SU-DHL-6 (cell line): ENCODE measurements at regions not wholly inside any gene's neighbourhood (a gene's known extent, or its start where the extent isn't known, plus 50 kb on each side); places are given as distances from the start of the nearest gene placed in this dataset.

ENCODE experiments used
- H2AFZ ChIP-seq: fragments of 200-600 bp; sonication (generic); 2 replicates; pipeline ENCODE4 v1.6.1; 2014; ENCODE audit warnings: low read depth, mild to moderate bottlenecking, moderate library complexity, mixed read lengths, antibody characterized with exemption, low read length; ENCODE audit not compliant: severe bottlenecking
- H3F3A ChIP-seq: fragments of 200-600 bp; shearing (Covaris generic); 2 replicates; pipeline ENCODE4 v1.6.0; 2016; ENCODE audit warnings: antibody characterized with exemption, mild to moderate bottlenecking; ENCODE audit not compliant: insufficient read depth
- H3K27ac ChIP-seq: fragments of 200-600 bp; sonication (generic); 2 replicates; pipeline ENCODE4 v1.5.1; 2016; ENCODE audit warnings: low read depth, mild to moderate bottlenecking, low read length, moderate library complexity, mixed read lengths
- H3K27me3 ChIP-seq: fragments of 200-600 bp; sonication (generic), shearing (Covaris generic); 2 replicates; pipeline ENCODE4 v1.6.0; 2014; ENCODE audit warnings: mild to moderate bottlenecking, low read length
- H3K36me3 ChIP-seq: fragments of 200-600 bp; sonication (generic); 2 replicates; pipeline ENCODE4 v1.6.1; 2014; ENCODE audit warnings: mild to moderate bottlenecking, low read length, mixed read lengths
- H3K4me2 ChIP-seq: fragments of 300-600, 200-600 bp; shearing (Covaris generic), sonication (generic); 2 replicates; pipeline ENCODE4 v1.6.0; 2014; ENCODE audit warnings: low read length, low read depth, mild to moderate bottlenecking; ENCODE audit not compliant: poor library complexity, severe bottlenecking
- H3K4me3 ChIP-seq: fragments of 200-600 bp; sonication (generic); 2 replicates; pipeline ENCODE4 v1.5.1; 2014; ENCODE audit warnings: antibody characterized with exemption, low read length, mild to moderate bottlenecking, mixed read lengths; ENCODE audit not compliant: insufficient read depth, poor library complexity, severe bottlenecking
- H3K79me2 ChIP-seq: fragments of 200-600 bp; sonication (generic); 2 replicates; pipeline ENCODE4 v1.6.1; 2014; ENCODE audit warnings: mild to moderate bottlenecking, low read length, moderate library complexity; ENCODE audit not compliant: insufficient read depth
- H3K9ac ChIP-seq: fragments of 200-600 bp; sonication (generic); 2 replicates; pipeline ENCODE4 v1.7.0; 2014; ENCODE audit warnings: mild to moderate bottlenecking, low read length
- H3K9me2 ChIP-seq: fragments of 200-600 bp; sonication (generic); replicated peaks from 2 replicates; pipeline ENCODE4 v1.6.1; 2014; ENCODE audit warnings: low read length; ENCODE audit not compliant: insufficient read depth
- H3K9me3 ChIP-seq: fragments of 200-600 bp; sonication (generic); 2 replicates; pipeline ENCODE4 v1.6.1; 2014; ENCODE audit warnings: low read length, mixed read lengths; ENCODE audit not compliant: insufficient read depth
- H4K20me1 ChIP-seq: fragments of 200-600 bp; sonication (generic); 2 replicates; pipeline ENCODE4 v1.6.1; 2014; ENCODE audit warnings: low read depth, mild to moderate bottlenecking, antibody characterized with exemption, low read length, moderate library complexity, mixed read lengths
- CTCF ChIP-seq: fragments of 200-600 bp; sonication (generic); IDR thresholded peaks from one replicate; pipeline ENCODE4 v1.5.1; 2017; ENCODE audit warnings: antibody characterized with exemption, mild to moderate bottlenecking, low read length, moderate library complexity; ENCODE audit not compliant: insufficient read depth, poor library complexity, severe bottlenecking
- EZH2phosphoT487 ChIP-seq: fragments of 200-600 bp; sonication (generic), shearing (Covaris generic); conservative IDR thresholded peaks from 2 replicates; pipeline ENCODE4 v1.6.1; 2018; ENCODE audit warnings: mild to moderate bottlenecking, antibody characterized with exemption, low read length, moderate library complexity, mixed read lengths

GRCh38 chr12:102571889-102572288 lies 91.5 kb upstream of the IGF1 start:
- H3K9me3 ChIP-seq = 0 out of 2 replicates have a peak, but pooled peaks cover 3% of the 10 kb centered on the region
- no peak overlapping the region for H3K27ac ChIP-seq
- H3F3A ChIP-seq = no peaks in the 10 kb centered on the region
- H3K9ac ChIP-seq = no peak overlapping the region
- H3K79me2 ChIP-seq = no peaks in the 10 kb centered on the region
- H3K36me3 ChIP-seq = no peaks in the 10 kb centered on the region
- H3K9me2 ChIP-seq = no peaks in the 10 kb centered on the region
- H3K4me2 ChIP-seq = no peak overlapping the region
- no peaks in the 10 kb centered on the region for H3K27me3 ChIP-seq
- TF ChIP-seq CTCF (no peak), EZH2phosphoT487 (no peak)
- H4K20me1 ChIP-seq = no peaks in the 10 kb centered on the region
- H2AFZ ChIP-seq = no peak overlapping the region
- H3K4me3 ChIP-seq = no peak overlapping the region

GRCh38 chr12:102570256-102570655 lies 89.9 kb upstream of the IGF1 start:
- Histone ChIP-seq H3K27me3 (no peaks in the 10 kb centered on the region), H4K20me1 (no peaks in the 10 kb centered on the region), H3K4me3 (no peak overlapping the region), H3K9me3 (0 out of 2 replicates have a peak, but pooled peaks cover 3% of the 10 kb centered on the region), H2AFZ (no peak overlapping the region), H3K4me2 (no peak overlapping the region), H3F3A (no peaks in the 10 kb centered on the region), H3K79me2 (no peaks in the 10 kb centered on the region), H3K27ac (no peak overlapping the region), H3K9ac (no peak overlapping the region), H3K36me3 (no peaks in the 10 kb centered on the region), H3K9me2 (no peaks in the 10 kb centered on the region)
- TF ChIP-seq EZH2phosphoT487 (no peak), CTCF (no peak)

- no peak overlapping the region for H3K9ac ChIP-seq
- 0 out of 2 replicates have a peak, but pooled peaks cover 3% of the 10 kb centered on the region for H3K9me3 ChIP-seq
- no peaks in the 10 kb centered on the region for H3F3A ChIP-seq
- no peaks in the 10 kb centered on the region for H3K27me3 ChIP-seq
- TF ChIP-seq EZH2phosphoT487 (no peak), CTCF (no peak)
- no peaks in the 10 kb centered on the region for H3K79me2 ChIP-seq
- no peaks in the 10 kb centered on the region for H4K20me1 ChIP-seq
- no peak overlapping the region for H2AFZ ChIP-seq
- H3K4me2 ChIP-seq = no peak overlapping the region
- no peak overlapping the region for H3K4me3 ChIP-seq
- no peaks in the 10 kb centered on the region for H3K36me3 ChIP-seq
- no peaks in the 10 kb centered on the region for H3K9me2 ChIP-seq
- no peak overlapping the region for H3K27ac ChIP-seq
Measured at GRCh38 chr12:102569803-102570202, 89.4 kb upstream of the IGF1 start.
